KMS-11 (cell line): ENCODE measurements at regions not wholly inside any gene's neighbourhood (a gene's known extent, or its start where the extent isn't known, plus 50 kb on each side); places are given as distances from the start of the nearest gene placed in this dataset.

Experiments used
- H2AFZ ChIP-seq: fragments of 200-600 bp; sonication (generic); 2 replicates; pipeline ENCODE4 v1.6.1; 2016; ENCODE audit warnings: antibody characterized with exemption, mixed run types, low read depth
- H3K27ac ChIP-seq: fragments of 200-600 bp; sonication (generic); 2 replicates; pipeline ENCODE4 v1.6.1; 2016; ENCODE audit warnings: mild to moderate bottlenecking, mixed run types
- H3K27me3 ChIP-seq: fragments of 200-600 bp; sonication (generic); 2 replicates; pipeline ENCODE4 v1.6.1; 2017; ENCODE audit warnings: mild to moderate bottlenecking, low read depth, mixed run types, moderate library complexity; ENCODE audit not compliant: insufficient read depth
- H3K36me3 ChIP-seq: fragments of 200-600 bp; sonication (generic); 2 replicates; pipeline ENCODE4 v1.6.1; 2017; ENCODE audit warnings: mild to moderate bottlenecking, mixed run types; ENCODE audit not compliant: insufficient read depth
- H3K4me1 ChIP-seq: fragments of 200-600 bp; sonication (generic); 2 replicates; pipeline ENCODE4 v1.6.1; 2016; ENCODE audit warnings: mild to moderate bottlenecking, low read depth, mixed run types; ENCODE audit not compliant: poor library complexity, severe bottlenecking
- H3K4me2 ChIP-seq: fragments of 200-600 bp; sonication (generic); 2 replicates; pipeline ENCODE4 v1.7.0; 2016; ENCODE audit warnings: mild to moderate bottlenecking, mixed run types
- H3K4me3 ChIP-seq: fragments of 200-600 bp; sonication (generic); IDR thresholded peaks from 2 replicates; pipeline ENCODE4 v1.6.1; 2017; ENCODE audit warnings: low read depth, low read length, mixed read lengths; ENCODE audit not compliant: insufficient read depth
- H3K79me2 ChIP-seq: fragments of 200-600 bp; sonication (generic); 2 replicates; pipeline ENCODE4 v1.6.1; 2016; ENCODE audit warnings: low read depth, mixed run types; ENCODE audit not compliant: insufficient read depth
- H3K9ac ChIP-seq: fragments of 200-600 bp; sonication (generic); 2 replicates; pipeline ENCODE4 v1.6.1; 2016; ENCODE audit warnings: mild to moderate bottlenecking, mixed run types
- H4K20me1 ChIP-seq: fragments of 200-600 bp; sonication (generic); 2 replicates; pipeline ENCODE4 v1.6.1; 2016; ENCODE audit warnings: mild to moderate bottlenecking, mixed run types; ENCODE audit not compliant: insufficient read depth
- CTCF ChIP-seq: fragments of 200-600 bp; sonication (generic); conservative IDR thresholded peaks from 2 replicates; pipeline ENCODE4 v1.6.1; 2017; ENCODE audit warnings: low read depth, mild to moderate bottlenecking, antibody characterized with exemption, low read length, moderate library complexity, mixed read lengths

GRCh38 chr4:184306470-184306869, 88.8 kb upstream of the ENPP6 start:
- no peaks in the 10 kb centered on the region for H3K79me2 ChIP-seq
- no peaks in the 10 kb centered on the region for H3K27me3 ChIP-seq
- H3K4me2 ChIP-seq, result no peak overlapping the region
- H3K4me3 ChIP-seq, result no peak overlapping the region
- H3K27ac ChIP-seq, result no peak overlapping the region
- TF ChIP-seq CTCF, result no peak
- no peaks in the 10 kb centered on the region for H4K20me1 ChIP-seq
- no peaks in the 10 kb centered on the region for H3K36me3 ChIP-seq
- no peak overlapping the region for H2AFZ ChIP-seq
- no peak overlapping the region for H3K9ac ChIP-seq
- H3K4me1 ChIP-seq, result peaks cover 24% of the 10 kb centered on the region

- Histone ChIP-seq H3K27ac (no peak overlapping the region), H3K9ac (no peak overlapping the region), H3K36me3 (no peaks in the 10 kb centered on the region; the same call in 1 of the 2 replicates), H4K20me1 (no peaks in the 10 kb centered on the region), H3K4me3 (no peak overlapping the region), H3K27me3 (no peaks in the 10 kb centered on the region), H3K79me2 (no peaks in the 10 kb centered on the region), H3K4me1 (no peaks in the 10 kb centered on the region), H3K4me2 (no peak overlapping the region), H2AFZ (no peak overlapping the region)
- no peak for TF ChIP-seq CTCF
These were observed 83.1 kb upstream of the ENPP6 start for GRCh38 chr4:184300816-184301215.

- no peak overlapping the region for H3K4me3 ChIP-seq
- H3K27ac ChIP-seq, result no peak overlapping the region
- H2AFZ ChIP-seq, result no peak overlapping the region
- H3K36me3 ChIP-seq, result no peaks in the 10 kb centered on the region; the same call in 1 of the 2 replicates
- H3K27me3 ChIP-seq, result no peaks in the 10 kb centered on the region
- H3K9ac ChIP-seq, result no peak overlapping the region
- H3K79me2 ChIP-seq, result no peaks in the 10 kb centered on the region
- H4K20me1 ChIP-seq, result no peaks in the 10 kb centered on the region
- no peak overlapping the region for H3K4me2 ChIP-seq
- H3K4me1 ChIP-seq, result no peaks in the 10 kb centered on the region
- no peak for TF ChIP-seq CTCF
These were observed 80.6 kb upstream of the ENPP6 start for GRCh38 chr4:184298254-184298653.

- Histone ChIP-seq H3K4me2 (no peak overlapping the region), H3K27ac (no peak overlapping the region), H4K20me1 (no peaks in the 10 kb centered on the region), H3K9ac (no peak overlapping the region), H3K36me3 (no peaks in the 10 kb centered on the region), H2AFZ (no peak overlapping the region), H3K4me1 (peaks cover 9% of the 10 kb centered on the region), H3K79me2 (no peaks in the 10 kb centered on the region), H3K4me3 (no peak overlapping the region), H3K27me3 (no peaks in the 10 kb centered on the region)
- no peak for TF ChIP-seq CTCF
These were observed 77.5 kb upstream of the ENPP6 start for GRCh38 chr4:184295206-184295605.
